Sigmoid colon (tissue), 6 donors: ENCODE measurements at regions not wholly inside any gene's neighbourhood (a gene's known extent, or its start where the extent isn't known, plus 50 kb on each side); places are given as distances from the start of the nearest gene placed in this dataset.
"Not testable (repeated sequence)": the region's sequence is repeated elsewhere in the genome, so short reads cannot be mapped to it uniquely, and the experiment has no call there.

Experiments used
- DNase-seq: peaks from one replicate; pipeline ENCODE4 v3.0.0-alpha.2; 2019
- H3K27ac ChIP-seq, 4 donors: fragments of 200-600 bp; sonication (generic); one replicate each; pipeline ENCODE4 v1.5.1; 2016 to 2019; ENCODE audit warnings: mild to moderate bottlenecking in 1 of 4
- H3K27me3 ChIP-seq, 3 donors: fragments of 200-600 bp; sonication (generic); one replicate each; pipeline ENCODE4 v1.5.1; 2019; ENCODE audit warnings: mild to moderate bottlenecking in 1 of 3
- H3K36me3 ChIP-seq, 4 donors: fragments of 200-600 bp; sonication (generic); one replicate each; pipeline ENCODE4 v1.5.1; 2016 to 2019
- H3K4me1 ChIP-seq, 4 donors: fragments of 200-600 bp; sonication (generic); one replicate each; pipeline ENCODE4 v1.5.1; 2017 to 2019
- H3K4me3 ChIP-seq, 4 donors: fragments of 200-600 bp; sonication (generic); one replicate each; pipeline ENCODE4 v1.5.1; 2017 to 2019; ENCODE audit warnings: mild to moderate bottlenecking in 2 of 4, moderate library complexity in 1 of 4
- H3K9me3 ChIP-seq, 4 donors: fragments of 200-600 bp in 3 of 4; sonication (generic) in 3 of 4; one replicate each; pipeline versions ENCODE4 v1.5.1 to v1.6.1; 2013 to 2019
- CTCF ChIP-seq, 4 experiments: fragments of 450-650 bp in 3 of 4; fragments of 200-600 bp in 1 of 4; IDR thresholded peaks; one replicate each; pipeline ENCODE4 v1.5.1; 2016 to 2019; ENCODE audit warnings: antibody characterized with exemption in 4 of 4, mild to moderate bottlenecking in 3 of 4, moderate library complexity in 2 of 4
- EP300 ChIP-seq, 4 donors: sonication (generic); formaldehyde crosslinking; IDR thresholded peaks; one replicate each; pipeline ENCODE4 v1.6.1; 2017; ENCODE audit warnings: antibody characterized with exemption in 4 of 4
- POLR2A ChIP-seq, 2 donors: fragments of 450-650 bp; IDR thresholded peaks; one replicate each; pipeline ENCODE4 v1.6.1; 2016; ENCODE audit warnings: antibody characterized with exemption in 2 of 2, mild to moderate bottlenecking in 2 of 2, moderate library complexity in 2 of 2
- POLR2AphosphoS5 ChIP-seq, 4 donors: sonication (generic); formaldehyde crosslinking; IDR thresholded peaks; one replicate each; pipeline ENCODE4 v1.6.1; 2017; ENCODE audit warnings: antibody characterized with exemption in 4 of 4
- WGBS, 2 donors: extraction: QIAGEN DNeasy Blood & Tissue Kit; methylation state at CpG; one replicate each; pipeline ENCODE4 v1.1.7; 2013; 5-methylcytosine and 5-hydroxymethylcytosine counted together
- intact Hi-C: fragments of 100-400 bp; cut with DNase I; formaldehyde crosslinking; loops from one replicate; pipeline ENCODE4 v1.15.1; 2023
- donor health status: healthy with polysubstance abuse.
- donor health status: healthy.

GRCh38 chr18:9019135-9019534 lies 83.4 kb upstream of the NDUFV2 start:
- Histone ChIP-seq H3K9me3 (no peaks in the 10 kb centered on the region), H3K27me3 (no peaks in the 10 kb centered on the region), H3K36me3 (no peaks in the 10 kb centered on the region), H3K27ac (no peak overlapping the region), H3K4me1 (peaks cover 0 to 16% (median 16%) of the 10 kb centered on the region in 4 donors), H3K4me3 (no peak overlapping the region)
- 96 to 97% methylated on average over 4 of the region's 4 CpGs for WGBS, 2 donors
- TF ChIP-seq POLR2A (IDR thresholded peaks at IDR 0.05), result no peak
- TF ChIP-seq CTCF (IDR thresholded peaks at IDR 0.05), result no peak
- no peak for TF ChIP-seq EP300 (IDR thresholded peaks at IDR 0.05)
- TF ChIP-seq POLR2AphosphoS5 (IDR thresholded peaks at IDR 0.05), result no peak
- DNase-seq, result no peak
- intact Hi-C loops, result no loop called here

GRCh38 chr18:9020221-9020620 lies 82.3 kb upstream of the NDUFV2 start:
- TF ChIP-seq EP300 (IDR thresholded peaks at IDR 0.05) (no peak), POLR2A (IDR thresholded peaks at IDR 0.05) (no peak), CTCF (IDR thresholded peaks at IDR 0.05) (no peak), POLR2AphosphoS5 (IDR thresholded peaks at IDR 0.05) (no peak)
- Histone ChIP-seq H3K9me3 (no peaks in the 10 kb centered on the region), H3K4me3 (no peak overlapping the region), H3K27me3 (no peaks in the 10 kb centered on the region), H3K36me3 (no peaks in the 10 kb centered on the region), H3K4me1 (peaks cover 0 to 16% (median 16%) of the 10 kb centered on the region in 4 donors), H3K27ac (no peak overlapping the region)
- intact Hi-C loops, result no loop called here
- no peak for DNase-seq
- WGBS, 2 donors, result 90 to 91% methylated on average over 3 of the region's 3 CpGs

- Histone ChIP-seq H3K9me3 (no peaks in the 10 kb centered on the region), H3K27ac (no peak overlapping the region), H3K27me3 (no peaks in the 10 kb centered on the region), H3K36me3 (no peaks in the 10 kb centered on the region), H3K4me3 (no peak overlapping the region), H3K4me1 (peaks cover 0 to 15% (median 14%) of the 10 kb centered on the region in 4 donors)
- intact Hi-C loops, result no loop called here
- 91 to 98% methylated on average over 3 of the region's 3 CpGs for WGBS, 2 donors
- no peak for DNase-seq
- TF ChIP-seq EP300 (IDR thresholded peaks at IDR 0.05) (no peak), POLR2A (IDR thresholded peaks at IDR 0.05) (no peak), CTCF (IDR thresholded peaks at IDR 0.05) (no peak), POLR2AphosphoS5 (IDR thresholded peaks at IDR 0.05) (no peak)
These were observed 81.0 kb upstream of the NDUFV2 start for GRCh38 chr18:9021458-9021857.

GRCh38 chr18:9022397-9023155 lies 79.9 kb upstream of the NDUFV2 start:
- Histone ChIP-seq H3K27ac (peak overlapping the region in 1 of 4 donors; percentile 12), H3K9me3 (no peaks in the 10 kb centered on the region), H3K4me1 (peaks cover 0 to 4% (median 3%) of the 10 kb centered on the region in 4 donors), H3K27me3 (no peaks in the 10 kb centered on the region), H3K4me3 (no peak overlapping the region), H3K36me3 (no peaks in the 10 kb centered on the region)
- TF ChIP-seq POLR2AphosphoS5 (IDR thresholded peaks at IDR 0.05) (no peak), EP300 (IDR thresholded peaks at IDR 0.05) (no peak), POLR2A (IDR thresholded peaks at IDR 0.05) (no peak), CTCF (IDR thresholded peaks at IDR 0.05) (no peak)
- WGBS, 2 donors, result 77 to 79% methylated on average over 8 of the region's 8 CpGs
- DNase-seq, result no peak
- intact Hi-C loops, result no loop called here

GRCh38 chr18:9024031-9024646 lies 78.4 kb upstream of the NDUFV2 start:
- intact Hi-C loops, H3K4me1 ChIP-seq: not testable (repeated sequence)
- 95 to 96% methylated on average over 15 of the region's 18 CpGs for WGBS, 2 donors

More at GRCh38 chr18:9024031-9024646, 78.4 kb upstream of the NDUFV2 start:
- not testable (repeated sequence) for H3K27ac ChIP-seq, DNase-seq, H3K9me3 ChIP-seq, H3K27me3 ChIP-seq, H3K4me3 ChIP-seq, H3K36me3 ChIP-seq
